Parathyroid adenoma (tissue), 2 donors: ENCODE measurements at regions not wholly inside any gene's neighbourhood (a gene's known extent, or its start where the extent isn't known, plus 50 kb on each side); places are given as distances from the start of the nearest gene placed in this dataset.

Experiments used
- H2AFZ ChIP-seq: fragments of 300-600 bp; sonication (generic); one replicate; pipeline ENCODE4 v1.7.0; 2017; ENCODE audit warnings: antibody characterized with exemption, mild to moderate bottlenecking
- H3K27ac ChIP-seq: fragments of 300-600 bp; sonication (generic); one replicate; pipeline ENCODE4 v1.7.0; 2017
- H3K27me3 ChIP-seq: fragments of 300-600 bp; sonication (generic); one replicate; pipeline ENCODE4 v1.7.0; 2017; ENCODE audit warnings: low read length; ENCODE audit not compliant: control insufficient read depth, insufficient read depth
- H3K36me3 ChIP-seq: fragments of 300-600 bp; sonication (generic); one replicate; pipeline ENCODE4 v1.7.0; 2017; ENCODE audit warnings: low read length; ENCODE audit not compliant: control insufficient read depth, insufficient read depth
- H3K4me1 ChIP-seq: fragments of 300-600 bp; sonication (generic); one replicate; pipeline ENCODE4 v1.7.0; 2017; ENCODE audit warnings: control low read depth
- H3K4me2 ChIP-seq: fragments of 300-600 bp; sonication (generic); one replicate; pipeline ENCODE4 v1.7.0; 2017; ENCODE audit warnings: low read length
- H3K4me3 ChIP-seq: fragments of 300-600 bp; sonication (generic); one replicate; pipeline ENCODE4 v1.7.0; 2017; ENCODE audit warnings: low read depth, low read length
- H3K79me2 ChIP-seq: fragments of 300-600 bp; sonication (generic); one replicate; pipeline ENCODE4 v1.7.0; 2017; ENCODE audit warnings: control low read depth
- H3K9ac ChIP-seq: fragments of 300-600 bp; sonication (generic); one replicate; pipeline ENCODE4 v1.7.0; 2017; ENCODE audit warnings: mild to moderate bottlenecking
- H3K9me3 ChIP-seq: fragments of 300-600 bp; sonication (generic); one replicate; pipeline ENCODE4 v1.7.0; 2017; ENCODE audit warnings: low read length; ENCODE audit not compliant: control insufficient read depth
- TF ChIP-seq, protein P1 (sequence below): fragments of 300-600 bp; sonication (generic); IDR thresholded peaks from one replicate; pipeline ENCODE4 v1.7.0; 2017; ENCODE audit warnings: antibody characterized with exemption, mild to moderate bottlenecking
- donor health status: primary hyperparathyroidism.

DNA sequence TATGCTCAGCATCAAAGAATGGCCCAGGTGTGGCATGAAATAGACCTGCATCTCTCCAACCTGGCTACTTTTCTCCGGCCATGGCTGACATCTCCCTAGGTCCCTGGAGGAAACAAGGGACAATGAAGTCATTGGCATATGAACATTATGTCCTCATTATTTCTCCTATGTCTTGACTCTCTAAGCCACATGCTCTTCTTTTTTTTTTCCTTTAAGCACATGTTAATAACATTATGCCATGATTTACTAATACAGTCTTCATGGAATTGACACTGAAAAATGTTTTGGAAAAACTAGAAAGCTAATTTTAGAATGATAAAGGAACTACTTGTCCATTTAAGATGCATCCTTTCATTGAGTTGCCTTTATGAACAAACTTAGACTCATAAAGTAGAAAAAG is 628.9 kb downstream of the TNS3 start:
- Histone ChIP-seq H3K27me3 (no peaks in the 10 kb centered on the region), H3K36me3 (no peaks in the 10 kb centered on the region), H3K4me3 (no peak overlapping the region), H3K9ac (no peak overlapping the region), H3K4me2 (no peak overlapping the region), H3K27ac (no peak overlapping the region), H3K79me2 (no peaks in the 10 kb centered on the region), H3K9me3 (no peaks in the 10 kb centered on the region), H2AFZ (no peak overlapping the region), H3K4me1 (no peaks in the 10 kb centered on the region)
- TF ChIP-seq, protein P1, sequence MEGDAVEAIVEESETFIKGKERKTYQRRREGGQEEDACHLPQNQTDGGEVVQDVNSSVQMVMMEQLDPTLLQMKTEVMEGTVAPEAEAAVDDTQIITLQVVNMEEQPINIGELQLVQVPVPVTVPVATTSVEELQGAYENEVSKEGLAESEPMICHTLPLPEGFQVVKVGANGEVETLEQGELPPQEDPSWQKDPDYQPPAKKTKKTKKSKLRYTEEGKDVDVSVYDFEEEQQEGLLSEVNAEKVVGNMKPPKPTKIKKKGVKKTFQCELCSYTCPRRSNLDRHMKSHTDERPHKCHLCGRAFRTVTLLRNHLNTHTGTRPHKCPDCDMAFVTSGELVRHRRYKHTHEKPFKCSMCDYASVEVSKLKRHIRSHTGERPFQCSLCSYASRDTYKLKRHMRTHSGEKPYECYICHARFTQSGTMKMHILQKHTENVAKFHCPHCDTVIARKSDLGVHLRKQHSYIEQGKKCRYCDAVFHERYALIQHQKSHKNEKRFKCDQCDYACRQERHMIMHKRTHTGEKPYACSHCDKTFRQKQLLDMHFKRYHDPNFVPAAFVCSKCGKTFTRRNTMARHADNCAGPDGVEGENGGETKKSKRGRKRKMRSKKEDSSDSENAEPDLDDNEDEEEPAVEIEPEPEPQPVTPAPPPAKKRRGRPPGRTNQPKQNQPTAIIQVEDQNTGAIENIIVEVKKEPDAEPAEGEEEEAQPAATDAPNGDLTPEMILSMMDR = no peak

DNA sequence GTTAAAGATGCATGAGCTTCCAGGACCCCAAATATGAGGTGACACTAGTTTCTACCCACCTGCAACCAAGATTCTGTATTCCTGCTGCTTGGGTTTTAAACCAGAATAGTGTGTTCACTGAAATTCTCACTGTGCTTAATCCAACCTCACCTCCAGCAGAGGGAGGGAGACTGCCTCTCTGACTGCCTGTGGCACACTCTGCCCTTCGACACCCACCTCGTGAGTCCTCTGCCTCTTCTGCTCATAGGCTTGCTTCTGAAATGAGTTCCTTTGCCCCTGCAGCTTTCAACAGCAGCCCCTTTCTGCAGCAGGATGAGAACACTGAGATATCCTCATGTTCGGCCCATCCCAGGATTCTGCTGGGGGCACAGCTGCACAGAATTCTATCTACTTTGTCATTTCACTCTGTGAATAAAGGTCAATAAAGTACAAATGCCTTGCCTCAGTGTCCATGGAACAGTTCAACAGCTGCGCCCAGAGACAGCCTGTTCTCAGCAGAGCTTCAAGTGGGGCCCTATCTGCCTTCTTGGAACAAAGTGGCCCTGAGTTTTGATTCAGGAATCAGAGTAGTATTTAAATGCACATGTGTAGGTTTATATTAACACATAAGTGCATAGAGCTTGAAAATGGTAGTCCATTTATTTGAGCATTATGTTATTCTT is 632.5 kb downstream of the TNS3 start:
- no peaks in the 10 kb centered on the region for H3K79me2 ChIP-seq
- no peaks in the 10 kb centered on the region for H3K27me3 ChIP-seq
- TF ChIP-seq, protein P1 = no peak
- H3K4me2 ChIP-seq = no peak overlapping the region
- H2AFZ ChIP-seq = no peak overlapping the region
- H3K36me3 ChIP-seq = no peaks in the 10 kb centered on the region
- H3K9ac ChIP-seq = no peak overlapping the region
- no peak overlapping the region for H3K4me3 ChIP-seq
- no peaks in the 10 kb centered on the region for H3K9me3 ChIP-seq
- no peaks in the 10 kb centered on the region for H3K4me1 ChIP-seq
- no peak overlapping the region for H3K27ac ChIP-seq

DNA sequence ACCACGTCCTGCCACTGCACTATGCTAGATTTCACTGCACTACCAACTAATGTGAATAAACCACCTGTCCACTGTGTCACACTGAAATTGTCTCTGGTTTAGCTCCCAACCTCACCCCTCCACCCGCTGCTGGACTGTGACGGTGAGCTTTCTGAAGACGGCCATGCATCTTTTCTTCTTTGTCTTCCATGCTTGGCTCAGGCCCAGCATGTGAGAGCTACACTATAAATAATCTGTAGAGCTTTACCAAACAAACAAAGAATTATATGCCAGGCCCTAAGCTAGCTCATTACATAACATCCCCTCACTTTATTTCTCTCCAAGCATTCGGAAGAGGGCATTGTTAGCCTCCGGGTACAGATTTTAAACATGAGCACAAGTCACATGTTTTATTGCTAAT is 633.2 kb downstream of the TNS3 start:
- Histone ChIP-seq H3K4me3 (no peak overlapping the region), H3K36me3 (no peaks in the 10 kb centered on the region), H3K9ac (no peak overlapping the region), H3K27ac (no peak overlapping the region), H3K27me3 (no peaks in the 10 kb centered on the region), H3K4me2 (no peak overlapping the region), H3K9me3 (no peaks in the 10 kb centered on the region), H2AFZ (no peak overlapping the region), H3K4me1 (no peaks in the 10 kb centered on the region), H3K79me2 (no peaks in the 10 kb centered on the region)
- TF ChIP-seq, protein P1 = no peak

DNA sequence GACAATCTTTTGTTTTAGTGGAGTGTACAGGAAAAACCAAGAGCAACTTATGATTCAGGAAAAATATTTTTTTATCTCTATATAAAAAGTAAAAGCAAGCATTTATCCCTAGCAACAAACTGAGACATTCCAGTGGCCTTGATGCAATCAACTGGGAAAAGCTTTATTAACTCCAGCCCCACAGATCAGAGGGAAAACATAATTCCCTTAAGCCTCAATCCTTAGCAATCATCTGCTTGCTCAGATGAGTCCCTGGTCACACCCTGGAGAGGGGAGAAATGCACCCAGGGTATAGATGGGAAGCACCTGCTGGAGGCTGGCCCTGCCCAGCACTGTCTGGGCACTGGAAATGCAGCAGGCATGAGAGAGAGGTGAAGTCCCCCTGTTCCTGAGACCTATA is 636.6 kb downstream of the TNS3 start:
- TF ChIP-seq, protein P1 = no peak
- Histone ChIP-seq H3K27ac (no peak overlapping the region), H3K4me1 (no peaks in the 10 kb centered on the region), H3K36me3 (no peaks in the 10 kb centered on the region), H3K79me2 (no peaks in the 10 kb centered on the region), H3K9ac (no peak overlapping the region), H3K4me3 (no peak overlapping the region), H3K4me2 (no peak overlapping the region), H3K9me3 (no peaks in the 10 kb centered on the region), H3K27me3 (no peaks in the 10 kb centered on the region), H2AFZ (no peak overlapping the region)

DNA sequence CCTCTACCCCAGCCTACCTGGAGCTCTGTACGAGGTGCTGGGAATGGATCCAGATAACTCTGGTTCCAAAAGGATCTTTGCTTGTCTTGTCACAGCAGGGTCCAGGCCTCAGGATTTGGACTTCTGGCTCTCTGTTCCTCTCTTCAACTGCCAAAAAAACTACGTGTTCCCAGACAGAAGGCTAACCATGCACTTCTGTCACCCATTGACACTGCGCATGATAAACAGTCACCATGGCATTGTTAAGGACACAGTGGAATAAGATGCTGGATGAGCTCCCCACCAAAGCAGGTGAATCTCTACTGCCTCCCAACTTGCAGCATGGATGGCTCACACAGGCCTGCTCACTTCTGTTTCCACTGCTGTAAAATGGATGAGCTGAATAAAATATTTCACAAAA is 637.9 kb downstream of the TNS3 start:
- Histone ChIP-seq H3K9ac (no peak overlapping the region), H3K4me1 (no peaks in the 10 kb centered on the region), H3K9me3 (no peaks in the 10 kb centered on the region), H3K27me3 (no peaks in the 10 kb centered on the region), H3K36me3 (no peaks in the 10 kb centered on the region), H3K4me2 (no peak overlapping the region), H2AFZ (no peak overlapping the region), H3K4me3 (no peak overlapping the region), H3K79me2 (no peaks in the 10 kb centered on the region), H3K27ac (no peak overlapping the region)
- TF ChIP-seq, protein P1 = no peak
